Spleen (tissue), 11 donors: ENCODE measurements at regions not wholly inside any gene's neighbourhood (a gene's known extent, or its start where the extent isn't known, plus 50 kb on each side); places are given as distances from the start of the nearest gene placed in this dataset.

ENCODE experiments used
- DNase-seq: peaks from one replicate; pipeline ENCODE4 v3.0.0-alpha.2; 2020
- H3K27ac ChIP-seq, 8 donors: fragments of 200-600 bp; sonication (generic) in 7 of 8; 1 replicate in 4 of 8; 2 replicates in 4 of 8; pipeline versions ENCODE4 v1.5.0 to v1.8.0; 2016 to 2021; ENCODE audit warnings: inconsistent platforms in 4 of 8, mild to moderate bottlenecking in 4 of 8, moderate library complexity in 1 of 8
- H3K27me3 ChIP-seq, 7 donors: fragments of 200-600 bp; sonication (generic) in 6 of 7; replicated peaks in 1 of 7; 1 replicate in 4 of 7; 2 replicates in 3 of 7; pipeline versions ENCODE4 v1.5.0 to v1.8.0; 2016 to 2021; ENCODE audit warnings: inconsistent platforms in 3 of 7, mild to moderate bottlenecking in 1 of 7
- H3K36me3 ChIP-seq, 6 donors: fragments of 200-600 bp; sonication (generic) in 5 of 6; 1 replicate in 4 of 6; 2 replicates in 2 of 6; pipeline versions ENCODE4 v1.5.0 to v1.8.0; 2016 to 2021; ENCODE audit warnings: inconsistent platforms in 2 of 6
- H3K4me1 ChIP-seq, 6 donors: fragments of 200-600 bp; sonication (generic) in 5 of 6; 1 replicate in 3 of 6; 2 replicates in 3 of 6; pipeline versions ENCODE4 v1.5.0 to v1.8.0; 2016 to 2021; ENCODE audit warnings: inconsistent platforms in 3 of 6
- H3K4me3 ChIP-seq, 8 donors: fragments of 200-600 bp; sonication (generic) in 7 of 8; 1 replicate in 4 of 8; 2 replicates in 4 of 8; pipeline versions ENCODE4 v1.5.0 to v1.8.0; 2016 to 2021; ENCODE audit warnings: inconsistent platforms in 4 of 8, mild to moderate bottlenecking in 4 of 8, moderate library complexity in 2 of 8
- H3K9me3 ChIP-seq, 8 donors: fragments of 200-600 bp; sonication (generic) in 7 of 8; 1 replicate in 4 of 8; 2 replicates in 4 of 8; pipeline versions ENCODE4 v1.5.0 to v1.8.0; 2016 to 2021; ENCODE audit warnings: inconsistent platforms in 4 of 8
- CTCF ChIP-seq, 11 experiments: fragments of 200-600 bp in 7 of 11; fragments of 450-650 bp in 4 of 11; sonication (generic) in 4 of 11; IDR thresholded peaks in 8 of 11; conservative IDR thresholded peaks in 3 of 11; 1 replicate in 7 of 11; 2 replicates in 4 of 11; pipeline versions ENCODE4 v1.4.0 to v1.8.0; 2016 to 2021; ENCODE audit warnings: antibody characterized with exemption in 11 of 11, inconsistent platforms in 4 of 11, mild to moderate bottlenecking in 1 of 11
- POLR2A ChIP-seq, 3 donors: fragments of 450-650 bp; IDR thresholded peaks; one replicate each; pipeline ENCODE4 v1.5.1; 2017; ENCODE audit warnings: antibody characterized with exemption in 3 of 3, mild to moderate bottlenecking in 1 of 3
- POLR2AphosphoS5 ChIP-seq, 3 donors: sonication (generic); formaldehyde crosslinking; IDR thresholded peaks; one replicate each; pipeline ENCODE4 v1.5.1; 2017; ENCODE audit warnings: antibody characterized with exemption in 3 of 3
- WGBS, 5 donors: extraction: QIAGEN DNeasy Blood & Tissue Kit in 3 of 5; methylation state at CpG; one replicate each; pipeline versions ENCODE4 v1.1.5 to v1.1.7; 2013 to 2018; 5-methylcytosine and 5-hydroxymethylcytosine counted together
- intact Hi-C: fragments of 100-400 bp; cut with DNase I; formaldehyde crosslinking; loops from one replicate; pipeline ENCODE4 v1.15.0; 2023; ENCODE audit warnings: low total_unique reads
- donor health status: healthy with polysubstance abuse.
- donor health status: DM: no; HTN: no; CAD: no; lungs with moderate emphysema.
- donor health status: DM: no; HTN: no; CAD: no.
- donor health status: Bipolar disorder and iron deficiency.
- donor health status: healthy.
- donor health status: DM: no; HTN: no; CAD: no.
- donor health status: DM: yes; HTN: yes; CAD: no.

DNA sequence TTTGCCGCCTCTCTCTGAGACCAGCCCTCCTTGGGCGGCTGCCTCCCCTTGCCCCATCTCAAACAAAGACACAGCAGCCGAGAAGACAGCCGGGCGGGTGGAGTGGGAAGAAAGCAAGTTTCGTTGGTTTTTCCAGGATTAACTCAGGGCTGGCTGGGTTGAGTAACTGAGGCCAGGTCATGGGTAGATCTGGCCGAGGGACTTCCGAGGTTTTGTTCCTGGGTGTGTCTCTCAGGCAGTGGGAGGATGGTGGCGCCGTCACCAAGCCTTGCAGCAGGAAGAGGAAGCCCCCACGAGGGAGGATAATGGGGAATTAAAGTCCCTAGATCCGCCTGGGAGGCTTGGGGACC, 167.2 kb downstream of the TTLL2 start:
- WGBS, 5 donors, result 46 to 53% (median 48%) methylated on average over 12 of the region's 12 CpGs

DNA sequence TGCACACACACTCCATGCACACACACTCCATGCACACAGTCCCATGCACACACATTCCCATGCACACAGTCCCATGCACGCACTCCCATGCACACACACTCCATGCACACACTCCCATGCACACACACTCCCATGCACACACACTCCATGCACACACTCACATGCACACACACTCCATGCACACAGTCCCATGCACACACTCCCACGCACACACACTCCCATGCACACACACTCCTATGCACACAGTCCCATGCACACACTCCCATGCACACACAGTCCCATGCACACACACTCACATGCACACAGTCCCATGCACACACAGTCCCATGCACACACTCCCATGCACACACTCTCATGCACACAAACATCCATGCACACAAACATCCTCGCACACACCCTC, 168.4 kb downstream of the TTLL2 start:
- intact Hi-C loops, result no loop called here
- Histone ChIP-seq H3K27ac (no peak overlapping the region), H3K4me1 (peaks cover 0 to 9% (median 0%) of the 10 kb centered on the region in 6 donors), H3K27me3 (peaks cover 0 to 5% (median 0%) of the 10 kb centered on the region in 7 donors), H3K4me3 (no peak overlapping the region), H3K9me3 (peaks cover 0 to 6% (median 0%) of the 10 kb centered on the region in 8 donors), H3K36me3 (no peaks in the 10 kb centered on the region)
- DNase-seq, result no peak
- TF ChIP-seq POLR2A (IDR thresholded peaks at IDR 0.05) (no peak), POLR2AphosphoS5 (IDR thresholded peaks at IDR 0.05) (no peak), CTCF (IDR thresholded peaks at IDR 0.05 in 8 of 11, conservative IDR thresholded peaks at IDR 0.05 in 3 of 11) (no peak)
- 87 to 95% (median 92%) methylated on average over 3 of the region's 3 CpGs for WGBS, 5 donors

More for the DNA sequence above, 167.2 kb downstream of the TTLL2 start:
- no peak overlapping the region for H3K27ac ChIP-seq
- no peaks in the 10 kb centered on the region for H3K9me3 ChIP-seq
- TF ChIP-seq POLR2AphosphoS5 (IDR thresholded peaks at IDR 0.05), result no peak
- no peak for TF ChIP-seq POLR2A (IDR thresholded peaks at IDR 0.05)
- no peak for TF ChIP-seq CTCF (IDR thresholded peaks at IDR 0.05 in 8 of 11, conservative IDR thresholded peaks at IDR 0.05 in 3 of 11)
- H3K27me3 ChIP-seq, result peaks cover 0 to 5% (median 0%) of the 10 kb centered on the region in 7 donors
- intact Hi-C loops, result no loop called here
- peaks cover 0 to 9% (median 0%) of the 10 kb centered on the region in 6 donors for H3K4me1 ChIP-seq
- no peaks in the 10 kb centered on the region for H3K36me3 ChIP-seq
- DNase-seq, result no peak
- H3K4me3 ChIP-seq, result no peak overlapping the region

- Histone ChIP-seq H3K27ac (peak overlapping the region in 1 of 8 donors; percentile 8), H3K4me1 (peaks cover 0 to 9% (median 0%) of the 10 kb centered on the region in 6 donors), H3K4me3 (no peak overlapping the region), H3K36me3 (no peaks in the 10 kb centered on the region), H3K27me3 (peaks cover 0 to 5% (median 0%) of the 10 kb centered on the region in 7 donors), H3K9me3 (peaks cover 0 to 6% (median 0%) of the 10 kb centered on the region in 8 donors)
- intact Hi-C loops, result no loop called here
- TF ChIP-seq POLR2AphosphoS5 (IDR thresholded peaks at IDR 0.05) (peak in 2 of 3 donors; percentile 68 to 69), POLR2A (IDR thresholded peaks at IDR 0.05) (no peak)
- DNase-seq, result no peak
- WGBS, 5 donors, result 79 to 84% (median 81%) methylated on average over 27 to 28 of the region's 28 CpGs
Measured at GRCh38 chr6:167493976-167494697, 169.3 kb downstream of the TTLL2 start.

GRCh38 chr6:167494698-167495435, 170.0 kb downstream of the TTLL2 start:
- WGBS, 5 donors, result 86 to 94% (median 87%) methylated on average over 23 of the region's 23 CpGs
- no peak for DNase-seq
- H3K27ac ChIP-seq, result no peak overlapping the region
- peaks cover 0 to 5% (median 0%) of the 10 kb centered on the region in 7 donors for H3K27me3 ChIP-seq
- peaks cover 0 to 6% (median 0%) of the 10 kb centered on the region in 8 donors for H3K9me3 ChIP-seq
- no peaks in the 10 kb centered on the region for H3K36me3 ChIP-seq
- TF ChIP-seq POLR2A (IDR thresholded peaks at IDR 0.05), result no peak
- no peak for TF ChIP-seq CTCF (IDR thresholded peaks at IDR 0.05 in 8 of 11, conservative IDR thresholded peaks at IDR 0.05 in 3 of 11)
- no peak for TF ChIP-seq POLR2AphosphoS5 (IDR thresholded peaks at IDR 0.05)
- no peak overlapping the region for H3K4me3 ChIP-seq
- H3K4me1 ChIP-seq, result peaks cover 0 to 9% (median 0%) of the 10 kb centered on the region in 6 donors
- intact Hi-C loops, result no loop called here
